Osteoblast (primary cell): ENCODE measurements at regions not wholly inside any gene's neighbourhood (a gene's known extent, or its start where the extent isn't known, plus 50 kb on each side); places are given as distances from the start of the nearest gene placed in this dataset.

Experiments used
- DNase-seq: peaks from one replicate; pipeline ENCODE4 v3.0.0; 2011; ENCODE audit warnings: low spot score, mixed read lengths; ENCODE audit not compliant: insufficient read length; ENCODE audit errors: missing footprints
- H2AFZ ChIP-seq: 2 replicates; pipeline ENCODE4 v1.6.0; 2011; ENCODE audit warnings: mild to moderate bottlenecking, low read length
- H3K27ac ChIP-seq: 2 replicates; pipeline ENCODE4 v1.5.1; 2011; ENCODE audit warnings: mild to moderate bottlenecking, low read depth, low read length, moderate library complexity
- H3K27me3 ChIP-seq: 2 replicates; pipeline ENCODE4 v1.6.0; 2012; ENCODE audit warnings: mild to moderate bottlenecking, control low read depth, inconsistent platforms, low read length, moderate library complexity; ENCODE audit not compliant: insufficient read depth
- H3K36me3 ChIP-seq: 2 replicates; pipeline ENCODE4 v1.5.1; 2011; ENCODE audit warnings: mild to moderate bottlenecking, low read length, control low read depth, moderate library complexity; ENCODE audit not compliant: insufficient read depth
- H3K4me1 ChIP-seq: 2 replicates; pipeline ENCODE4 v1.5.1; 2011; ENCODE audit warnings: mild to moderate bottlenecking, low read length, control low read depth, moderate library complexity; ENCODE audit not compliant: insufficient read depth
- H3K4me2 ChIP-seq: 2 replicates; pipeline ENCODE4 v1.6.0; 2011; ENCODE audit warnings: mild to moderate bottlenecking, low read length; ENCODE audit not compliant: insufficient read depth
- H3K4me3 ChIP-seq: fragments of 200-600 bp; sonication (generic); 3 replicates; pipeline ENCODE4 v1.5.1; 2012; ENCODE audit warnings: mild to moderate bottlenecking, low read length, inconsistent platforms; ENCODE audit not compliant: insufficient read depth
- H3K79me2 ChIP-seq: 2 replicates; pipeline ENCODE4 v1.6.0; 2012; ENCODE audit warnings: mild to moderate bottlenecking, low read length, control low read depth, inconsistent platforms; ENCODE audit not compliant: insufficient read depth
- H3K9me3 ChIP-seq: 2 replicates; pipeline ENCODE4 v1.5.1; 2011; ENCODE audit warnings: low read depth, low read length, control low read depth
- H4K20me1 ChIP-seq: 2 replicates; pipeline ENCODE4 v1.6.0; 2012; ENCODE audit warnings: mild to moderate bottlenecking, low read length, control low read depth; ENCODE audit not compliant: insufficient read depth
- CTCF ChIP-seq: IDR thresholded peaks from 2 replicates; pipeline ENCODE4 v1.5.1; 2011; ENCODE audit warnings: mild to moderate bottlenecking, low read depth, low read length, moderate library complexity; ENCODE audit errors: extremely low read depth

- no peak for DNase-seq
- TF ChIP-seq CTCF, result no peak
- no peak overlapping the region for H3K27ac ChIP-seq
- no peaks in the 10 kb centered on the region for H3K4me1 ChIP-seq
- H4K20me1 ChIP-seq, result no peaks in the 10 kb centered on the region
- H3K79me2 ChIP-seq, result no peaks in the 10 kb centered on the region
- H2AFZ ChIP-seq, result no peak overlapping the region
- H3K27me3 ChIP-seq, result no peaks in the 10 kb centered on the region
- no peaks in the 10 kb centered on the region for H3K36me3 ChIP-seq
- H3K4me3 ChIP-seq, result no peak overlapping the region
- H3K4me2 ChIP-seq, result no peak overlapping the region
- peaks cover 2% of the 10 kb centered on the region for H3K9me3 ChIP-seq
These were observed 1308.9 kb downstream of the TBC1D22A start for GRCh38 chr22:48071305-48071704.

- Histone ChIP-seq H3K4me1 (no peaks in the 10 kb centered on the region), H3K9me3 (peaks cover 2% of the 10 kb centered on the region)
These were observed 1308.3 kb downstream of the TBC1D22A start for GRCh38 chr22:48070760-48071159.

GRCh38 chr22:48070083-48070482 lies 1307.6 kb downstream of the TBC1D22A start:
- Histone ChIP-seq H3K4me1 (no peaks in the 10 kb centered on the region), H3K9me3 (peaks cover 2% of the 10 kb centered on the region), H3K27ac (no peak overlapping the region), H4K20me1 (no peaks in the 10 kb centered on the region), H3K36me3 (no peaks in the 10 kb centered on the region), H3K4me2 (no peak overlapping the region), H2AFZ (no peak overlapping the region), H3K79me2 (no peaks in the 10 kb centered on the region), H3K4me3 (no peak overlapping the region), H3K27me3 (no peaks in the 10 kb centered on the region)
- DNase-seq, result no peak
- no peak for TF ChIP-seq CTCF

More at GRCh38 chr22:48070760-48071159, 1308.3 kb downstream of the TBC1D22A start:
- H3K27ac ChIP-seq, result no peak overlapping the region
- no peaks in the 10 kb centered on the region for H3K79me2 ChIP-seq
- no peaks in the 10 kb centered on the region for H3K27me3 ChIP-seq
- H3K4me2 ChIP-seq, result no peak overlapping the region
- no peak for TF ChIP-seq CTCF
- H4K20me1 ChIP-seq, result no peaks in the 10 kb centered on the region
- no peaks in the 10 kb centered on the region for H3K36me3 ChIP-seq
- no peak overlapping the region for H2AFZ ChIP-seq
- no peak for DNase-seq
- no peak overlapping the region for H3K4me3 ChIP-seq

- Histone ChIP-seq H3K27me3 (no peaks in the 10 kb centered on the region), H3K9me3 (peaks cover 2% of the 10 kb centered on the region), H3K4me3 (no peak overlapping the region), H3K4me1 (no peaks in the 10 kb centered on the region), H4K20me1 (no peaks in the 10 kb centered on the region), H2AFZ (no peak overlapping the region), H3K36me3 (no peaks in the 10 kb centered on the region), H3K27ac (no peak overlapping the region), H3K79me2 (no peaks in the 10 kb centered on the region), H3K4me2 (no peak overlapping the region)
- TF ChIP-seq CTCF, result no peak
- DNase-seq, result no peak
These were observed 1306.8 kb downstream of the TBC1D22A start for GRCh38 chr22:48069256-48069655.
